ENCODE measurements at regions not wholly inside any gene's neighbourhood (a gene's known extent, or its start where the extent isn't known, plus 50 kb on each side); places are given as distances from the start of the nearest gene placed in this dataset.
"Not testable (repeated sequence)": the region's sequence is repeated elsewhere in the genome, so short reads cannot be mapped to it uniquely, and the experiment has no call there.

DNA sequence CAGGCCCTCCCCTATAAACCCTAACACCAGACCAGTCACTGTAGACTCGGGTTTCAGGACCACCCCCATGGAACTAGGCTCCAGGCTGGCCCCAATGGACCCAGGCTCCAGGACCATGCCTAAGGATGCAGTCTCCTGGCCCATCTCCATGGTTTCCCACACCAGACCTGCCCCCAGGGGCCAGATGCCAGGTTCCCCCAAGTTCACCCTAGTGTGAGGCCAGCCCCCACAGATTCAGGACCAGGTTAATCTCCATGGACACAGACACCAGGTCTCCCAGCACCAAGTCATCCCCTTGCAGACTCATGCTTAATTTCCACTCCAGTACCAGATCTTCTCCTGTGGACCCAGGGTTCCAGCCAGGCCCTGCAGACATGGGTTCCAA lies 103.8 kb upstream of the LANCL2 start:
- DNase-seq (ENCODE audit: low spot score) = peak; percentile 15
- Mint-ChIP-seq H3K4me3 (no peak overlapping the region), H3K4me1 (ENCODE audit: low read depth in 2 of 2) (no peaks in the 10 kb centered on the region), H3K36me3 (no peaks in the 10 kb centered on the region), H3K27me3 (peaks cover 36% of the 10 kb centered on the region in 2 donors), H3K9me3 (no peaks in the 10 kb centered on the region), H3K27ac (no peak overlapping the region)
- ATAC-seq = no peak

DNA sequence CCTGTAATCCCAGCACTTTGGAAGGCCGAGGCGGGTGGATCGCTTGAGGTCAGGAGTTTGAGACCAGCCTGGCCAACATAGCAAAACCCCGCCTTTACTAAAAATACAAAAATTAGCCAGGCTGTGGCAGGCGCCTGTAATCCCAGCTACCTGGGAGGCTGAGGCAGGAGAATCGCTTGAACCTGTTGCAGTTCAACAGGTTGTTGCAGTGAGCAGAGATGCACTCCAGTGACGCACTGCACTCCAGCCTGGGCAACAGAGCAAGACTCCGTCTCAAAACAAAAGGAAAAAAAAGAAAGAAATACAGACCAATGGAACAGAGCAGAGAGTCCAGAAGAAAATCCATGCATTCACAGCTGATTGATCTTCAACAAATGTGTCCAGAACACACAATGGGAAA lies 99.8 kb upstream of the LANCL2 start:
- H3K36me3 Mint-ChIP-seq; ATAC-seq; DNase-seq (ENCODE audit: low spot score); H3K4me3 Mint-ChIP-seq; H3K27ac Mint-ChIP-seq; H3K4me1 Mint-ChIP-seq (ENCODE audit: low read depth in 2 of 2); H3K9me3 Mint-ChIP-seq: not testable (repeated sequence)
- H3K27me3 Mint-ChIP-seq = peaks cover 22 to 30% of the 10 kb centered on the region in 2 donors

DNA sequence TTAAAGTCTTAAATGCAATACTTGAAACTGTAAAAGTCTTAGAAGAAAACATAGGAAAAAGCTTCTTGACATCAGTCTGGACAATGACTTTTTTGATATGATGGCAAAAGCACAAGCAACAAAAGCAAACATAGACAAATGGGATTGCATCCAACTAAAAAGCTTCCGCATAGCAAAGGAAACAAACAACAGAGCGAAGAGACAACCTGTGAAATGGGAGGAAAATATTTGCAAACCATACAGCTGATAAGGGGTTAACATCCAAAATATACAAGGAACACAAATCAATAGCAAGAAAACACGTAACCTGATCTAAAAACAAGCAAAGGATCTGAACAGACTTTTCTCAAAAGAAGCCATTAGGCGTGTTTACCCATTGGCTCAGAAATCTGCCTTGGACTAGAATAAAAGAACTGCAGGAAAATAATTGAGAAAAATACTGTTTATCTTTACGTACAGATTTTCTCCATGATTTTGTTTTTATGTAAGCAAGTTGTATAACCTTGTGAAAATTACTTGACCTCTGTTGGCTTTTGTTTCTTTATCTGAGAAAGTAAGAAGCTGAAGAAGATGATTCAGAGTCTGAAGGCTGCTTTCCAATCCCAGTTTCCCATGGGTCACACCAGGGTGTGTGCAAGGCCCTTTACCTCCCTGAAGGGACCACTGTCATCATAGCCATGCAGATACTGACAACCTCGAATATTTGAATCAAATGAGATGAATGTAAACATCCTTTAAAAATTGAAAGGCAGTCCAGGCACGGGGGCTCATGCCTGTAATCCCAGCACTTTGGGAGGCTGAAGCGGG lies 99.1 kb upstream of the LANCL2 start:
- no peaks in the 10 kb centered on the region for H3K36me3 Mint-ChIP-seq
- DNase-seq (ENCODE audit: low spot score) (no peak), ATAC-seq (no peak)
- no peaks in the 10 kb centered on the region for H3K4me1 Mint-ChIP-seq (ENCODE audit: low read depth in 2 of 2)
- H3K4me3 Mint-ChIP-seq = no peak overlapping the region
- H3K27ac Mint-ChIP-seq = no peak overlapping the region
- peaks cover 22 to 30% of the 10 kb centered on the region in 2 donors for H3K27me3 Mint-ChIP-seq
- no peaks in the 10 kb centered on the region for H3K9me3 Mint-ChIP-seq

DNA sequence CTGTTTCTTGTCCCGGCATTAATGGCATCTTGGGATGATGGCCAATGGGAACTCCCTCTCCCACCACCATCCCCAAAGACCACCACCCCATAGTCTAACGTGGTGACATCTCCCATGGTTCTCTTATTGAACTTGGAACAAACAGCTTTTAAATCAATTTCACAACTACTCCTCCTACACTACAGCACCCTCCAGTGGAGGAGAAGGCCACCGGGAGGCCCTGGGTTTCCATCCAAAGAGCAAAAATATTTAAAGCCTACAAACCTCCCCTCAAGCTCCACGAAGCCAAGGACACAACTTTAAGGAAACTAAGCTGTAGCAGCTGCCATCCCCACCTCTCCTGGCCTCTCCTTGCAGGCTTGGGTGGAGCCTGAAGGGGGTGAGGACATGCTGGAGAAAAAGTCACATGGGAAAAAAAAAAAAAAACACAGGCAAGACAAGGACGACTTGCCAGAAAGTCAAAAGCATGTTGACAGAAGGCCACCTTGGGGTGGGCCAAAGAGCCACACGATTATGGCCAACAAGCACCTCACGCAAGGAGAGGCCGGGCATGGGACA lies 94.0 kb upstream of the LANCL2 start:
- ATAC-seq (no peak), DNase-seq (ENCODE audit: low spot score) (no peak)
- peaks cover 13 to 22% of the 10 kb centered on the region in 2 donors for H3K27me3 Mint-ChIP-seq

DNA sequence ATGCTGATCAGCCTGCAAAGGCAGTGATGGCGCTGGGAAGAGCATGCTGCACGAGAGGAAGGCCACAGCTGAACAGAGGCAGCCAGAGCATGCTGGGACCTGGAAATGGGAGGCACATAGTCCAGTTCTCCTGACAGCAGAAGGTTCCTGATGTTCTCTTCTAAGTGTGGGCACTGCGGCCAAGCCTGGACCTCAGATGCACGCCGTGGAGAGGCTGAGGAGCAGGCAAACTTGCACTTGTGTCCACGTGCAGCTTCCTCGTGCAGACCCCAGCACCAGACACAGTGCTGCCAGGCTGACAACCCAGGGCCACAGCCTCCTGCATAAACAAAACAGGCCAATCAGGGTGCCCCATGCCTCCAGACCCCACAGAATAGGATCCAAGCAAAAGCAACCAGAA lies 93.5 kb upstream of the LANCL2 start:
- Mint-ChIP-seq H3K36me3 (no peaks in the 10 kb centered on the region), H3K27me3 (peaks cover 13 to 22% of the 10 kb centered on the region in 2 donors), H3K4me1 (ENCODE audit: low read depth in 2 of 2) (no peaks in the 10 kb centered on the region), H3K4me3 (no peak overlapping the region), H3K27ac (no peak overlapping the region), H3K9me3 (no peaks in the 10 kb centered on the region)
- no peak for ATAC-seq
- no peak for DNase-seq (ENCODE audit: low spot score)

More for the DNA sequence above, 94.0 kb upstream of the LANCL2 start:
- Mint-ChIP-seq H3K4me3 (no peak overlapping the region), H3K4me1 (ENCODE audit: low read depth in 2 of 2) (no peaks in the 10 kb centered on the region), H3K27ac (no peak overlapping the region), H3K36me3 (no peaks in the 10 kb centered on the region), H3K9me3 (no peaks in the 10 kb centered on the region)

DNA sequence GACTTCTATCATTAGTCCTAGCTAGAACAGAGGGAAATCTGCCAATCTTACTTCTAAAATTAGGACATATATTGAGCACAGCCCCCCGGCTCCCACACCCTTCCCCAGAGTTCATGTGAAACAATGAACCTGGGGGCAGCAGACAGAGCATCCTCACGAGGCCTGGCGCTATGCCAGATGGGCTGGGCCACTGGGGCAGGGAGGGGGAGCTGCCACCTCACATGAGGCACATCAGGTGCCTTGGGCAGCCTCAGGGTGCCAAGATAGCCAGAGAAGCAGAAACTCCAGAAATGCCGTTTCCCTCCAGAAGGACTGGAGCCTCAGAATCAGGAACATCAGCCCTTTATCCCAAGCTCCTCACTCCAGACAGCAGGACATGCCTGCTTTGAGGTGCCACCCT lies 92.8 kb upstream of the LANCL2 start:
- Mint-ChIP-seq H3K27me3 (peaks cover 13 to 21% of the 10 kb centered on the region in 2 donors), H3K36me3 (no peaks in the 10 kb centered on the region), H3K9me3 (no peaks in the 10 kb centered on the region), H3K4me3 (no peak overlapping the region), H3K4me1 (ENCODE audit: low read depth in 2 of 2) (no peaks in the 10 kb centered on the region), H3K27ac (no peak overlapping the region)
- no peak for ATAC-seq
- DNase-seq (ENCODE audit: low spot score) = no peak

DNA sequence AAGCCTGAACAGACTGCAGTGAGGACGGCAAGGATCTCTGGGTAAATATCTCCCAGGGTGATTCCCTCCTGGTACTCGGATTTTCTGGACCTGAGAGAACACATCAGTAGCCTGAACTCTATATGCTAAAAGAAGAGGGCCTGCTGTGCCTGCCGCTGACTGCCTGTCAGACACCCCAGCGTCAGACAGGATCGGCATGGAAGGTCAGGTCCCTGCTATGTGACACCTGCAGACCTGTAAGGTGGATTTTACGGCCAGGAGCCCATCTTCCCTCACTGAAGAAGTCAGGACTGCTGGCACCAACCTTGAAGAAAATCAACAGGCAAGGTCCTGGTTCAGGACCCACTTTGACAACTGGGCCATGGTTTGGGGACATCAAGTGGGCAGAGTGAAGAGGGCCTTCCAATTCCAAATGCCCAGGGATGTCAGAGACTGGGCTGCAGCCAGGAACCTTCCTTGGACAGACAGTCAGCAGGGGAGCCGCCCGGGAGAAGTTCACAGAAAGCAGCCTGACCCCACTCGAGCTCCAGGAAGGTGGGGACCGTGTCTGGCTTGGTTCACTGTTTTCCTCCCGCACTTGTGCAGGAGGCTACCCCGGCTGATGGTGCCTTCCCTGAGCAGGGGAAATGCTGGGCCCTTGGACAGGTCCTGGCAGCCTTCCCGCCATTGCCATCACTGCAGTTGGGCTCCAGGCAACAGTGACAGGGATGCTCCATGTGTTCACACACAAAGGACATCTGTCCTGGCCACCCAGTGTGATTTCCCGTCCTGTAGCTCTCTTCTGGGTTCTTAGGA lies 91.8 kb upstream of the LANCL2 start:
- ATAC-seq = no peak
- no peak overlapping the region for H3K27ac Mint-ChIP-seq
- no peaks in the 10 kb centered on the region for H3K36me3 Mint-ChIP-seq
- no peaks in the 10 kb centered on the region for H3K4me1 Mint-ChIP-seq (ENCODE audit: low read depth in 2 of 2)
- H3K27me3 Mint-ChIP-seq = peaks cover 13 to 23% of the 10 kb centered on the region in 2 donors
- no peaks in the 10 kb centered on the region for H3K9me3 Mint-ChIP-seq
- no peak for DNase-seq (ENCODE audit: low spot score)
- no peak overlapping the region for H3K4me3 Mint-ChIP-seq

DNA sequence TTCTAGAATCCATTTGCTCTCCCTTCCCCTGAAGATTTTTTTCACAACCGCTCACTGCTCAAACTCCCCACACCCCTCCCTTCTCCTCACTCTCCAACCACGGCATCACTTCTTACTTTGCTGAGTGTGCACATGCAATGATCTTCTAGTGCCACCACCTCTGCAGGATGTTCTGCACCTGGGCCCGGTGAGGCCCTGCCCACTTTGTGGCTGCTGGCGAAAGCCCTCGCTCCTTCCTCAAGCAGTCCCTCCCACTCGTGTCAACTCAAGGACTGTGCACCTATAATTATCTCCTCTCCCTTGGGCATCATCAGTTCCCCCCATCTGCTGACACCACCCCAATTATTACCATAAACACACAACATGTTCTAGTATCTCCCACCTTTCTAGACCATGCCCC lies 91.0 kb upstream of the LANCL2 start:
- H3K9me3 Mint-ChIP-seq = no peaks in the 10 kb centered on the region
- no peak for DNase-seq (ENCODE audit: low spot score)
- no peak overlapping the region for H3K4me3 Mint-ChIP-seq
- H3K27ac Mint-ChIP-seq = no peak overlapping the region
- H3K27me3 Mint-ChIP-seq = peaks cover 13 to 22% of the 10 kb centered on the region in 2 donors
- ATAC-seq = no peak
- H3K4me1 Mint-ChIP-seq (ENCODE audit: low read depth in 2 of 2) = no peaks in the 10 kb centered on the region
- H3K36me3 Mint-ChIP-seq = no peaks in the 10 kb centered on the region

DNA sequence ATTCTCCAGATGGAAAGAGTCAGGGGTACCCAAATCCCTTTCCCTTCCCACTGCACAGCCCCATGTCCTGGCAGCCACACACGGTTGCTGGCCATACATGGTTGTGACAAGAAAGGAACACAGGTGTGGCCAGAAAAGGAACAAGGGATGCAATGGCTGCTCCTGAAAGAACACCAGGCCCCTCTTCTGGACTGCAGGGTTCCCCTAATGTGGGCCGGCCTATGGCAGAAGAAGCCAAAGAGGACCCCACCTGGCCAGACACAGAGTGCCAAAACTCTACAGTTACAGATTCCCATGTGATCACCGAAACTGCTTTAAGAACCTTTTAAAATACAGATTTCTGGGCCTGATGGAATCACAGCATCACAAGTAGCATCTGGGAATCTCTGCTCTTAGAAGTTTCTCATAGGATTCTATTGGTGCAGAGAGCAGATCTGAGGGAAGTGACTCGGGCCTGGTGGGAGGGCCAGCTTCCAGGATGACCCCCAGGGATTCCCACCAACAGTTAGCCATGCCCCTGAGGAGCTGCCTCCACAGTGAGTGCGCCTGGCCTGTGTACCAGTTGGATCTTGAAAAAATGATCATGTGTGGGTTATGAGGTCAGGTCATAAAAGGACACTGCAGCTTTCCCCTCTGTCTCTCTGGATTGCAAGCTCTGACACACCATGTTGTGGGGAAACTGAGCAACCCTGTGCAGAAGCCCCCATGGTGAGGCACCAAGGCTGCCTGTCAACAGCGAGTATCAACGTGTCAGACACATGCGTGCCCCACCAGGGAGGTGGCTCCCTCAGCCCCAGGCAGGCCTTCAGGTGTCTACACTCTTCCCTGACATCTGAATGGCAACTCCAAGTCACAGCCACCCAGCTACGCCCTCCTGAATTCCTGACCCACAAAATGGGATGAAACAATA lies 89.6 kb upstream of the LANCL2 start:
- H3K27ac Mint-ChIP-seq = no peak overlapping the region
- ATAC-seq (no peak), DNase-seq (ENCODE audit: low spot score) (no peak)
- peaks cover 13 to 27% of the 10 kb centered on the region in 2 donors for H3K27me3 Mint-ChIP-seq
- peaks cover 7% of the 10 kb centered on the region in 2 donors for H3K4me1 Mint-ChIP-seq (ENCODE audit: low read depth in 2 of 2)
- H3K9me3 Mint-ChIP-seq = no peaks in the 10 kb centered on the region
- H3K4me3 Mint-ChIP-seq = no peak overlapping the region
- H3K36me3 Mint-ChIP-seq = no peaks in the 10 kb centered on the region

DNA sequence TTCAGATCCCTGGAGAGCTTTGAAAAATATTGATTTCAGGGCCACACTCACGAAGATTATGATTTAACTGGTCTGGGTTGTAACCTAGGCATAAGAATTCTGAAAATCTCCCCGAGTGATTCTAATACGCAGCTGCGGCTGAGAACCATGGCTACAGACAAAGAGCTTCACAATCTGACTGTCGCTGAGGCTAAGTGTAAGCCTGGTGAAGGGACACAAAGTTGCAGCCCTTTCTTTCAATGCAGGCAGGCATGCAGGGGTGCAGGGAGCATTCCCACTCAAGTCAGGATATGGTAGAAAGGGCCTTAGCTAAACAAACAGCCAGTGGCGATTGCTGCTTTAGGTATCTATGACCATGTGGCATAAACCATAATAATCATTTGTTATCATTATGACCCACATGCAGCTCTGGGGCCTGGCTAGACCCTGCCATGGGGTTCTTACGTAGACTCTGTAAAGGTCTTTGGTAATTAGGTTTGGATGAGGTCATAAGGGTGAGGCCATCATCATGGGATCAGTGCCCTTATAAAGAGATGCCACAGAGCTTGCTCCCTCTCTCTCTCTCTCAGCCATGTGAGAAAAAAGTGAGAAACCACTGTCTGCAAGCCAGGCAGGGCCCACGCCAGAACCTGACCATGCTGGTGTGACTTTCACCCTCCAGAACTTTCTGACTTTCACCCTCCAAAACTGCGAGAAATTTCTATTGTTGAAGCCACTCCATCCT lies 88.4 kb upstream of the LANCL2 start:
- no peak overlapping the region for H3K27ac Mint-ChIP-seq

DNA sequence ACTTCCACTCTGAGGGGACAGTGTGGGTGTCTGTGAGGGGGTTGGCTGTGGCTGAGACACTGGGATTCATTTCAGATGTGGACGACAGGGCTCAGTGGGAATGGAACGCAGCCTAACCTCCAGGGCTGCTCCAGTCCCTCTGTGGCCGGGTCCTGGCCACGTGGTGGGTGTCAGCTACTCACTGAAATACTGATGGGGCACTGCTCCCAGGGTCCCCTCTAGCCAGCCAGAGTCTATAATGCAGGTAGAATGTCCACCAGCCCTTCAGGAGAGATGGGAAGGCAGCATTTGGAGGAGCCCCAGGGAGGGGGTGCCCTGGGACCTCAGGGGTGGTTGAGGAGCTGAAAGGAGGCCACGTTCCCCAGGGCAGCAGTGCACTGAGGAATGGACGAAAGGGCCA lies 87.2 kb upstream of the LANCL2 start:
- no peak overlapping the region for H3K27ac Mint-ChIP-seq
- no peak for DNase-seq (ENCODE audit: low spot score)
- ATAC-seq = no peak
- H3K9me3 Mint-ChIP-seq = no peaks in the 10 kb centered on the region
- H3K4me3 Mint-ChIP-seq = no peak overlapping the region
- H3K27me3 Mint-ChIP-seq = peaks cover 13 to 22% of the 10 kb centered on the region in 2 donors
- H3K4me1 Mint-ChIP-seq (ENCODE audit: low read depth in 2 of 2) = peaks cover 7 to 8% of the 10 kb centered on the region in 2 donors
- no peaks in the 10 kb centered on the region for H3K36me3 Mint-ChIP-seq

More for the DNA sequence above, 88.4 kb upstream of the LANCL2 start:
- ATAC-seq (no peak), DNase-seq (ENCODE audit: low spot score) (no peak)
- Mint-ChIP-seq H3K9me3 (no peaks in the 10 kb centered on the region), H3K4me1 (ENCODE audit: low read depth in 2 of 2) (peaks cover 7 to 8% of the 10 kb centered on the region in 2 donors), H3K4me3 (no peak overlapping the region), H3K27me3 (peaks cover 13 to 25% of the 10 kb centered on the region in 2 donors), H3K36me3 (no peaks in the 10 kb centered on the region)

DNA sequence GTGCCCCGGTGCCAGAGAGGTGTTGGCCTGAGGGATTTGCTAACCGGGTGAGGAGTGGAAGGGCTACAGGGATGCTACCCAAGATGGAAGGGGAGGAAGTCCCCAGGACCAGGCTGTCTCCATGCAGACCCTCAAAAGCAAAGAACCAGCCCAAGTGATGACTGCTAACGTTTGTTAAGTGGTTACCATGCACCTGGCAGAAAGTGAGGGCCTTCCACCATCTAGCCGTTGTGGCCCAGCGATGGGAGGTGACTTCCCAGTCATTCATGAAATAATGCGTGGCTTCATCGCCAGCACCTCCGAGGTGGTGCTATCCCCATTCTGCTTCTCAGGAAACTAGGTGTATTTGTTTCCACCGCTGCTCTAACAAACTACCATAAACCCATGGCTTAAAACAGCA lies 86.8 kb upstream of the LANCL2 start:
- DNase-seq (ENCODE audit: low spot score) (no peak), ATAC-seq (no peak)
- peaks cover 13 to 22% of the 10 kb centered on the region in 2 donors for H3K27me3 Mint-ChIP-seq
- H3K4me3 Mint-ChIP-seq = no peak overlapping the region
- no peaks in the 10 kb centered on the region for H3K36me3 Mint-ChIP-seq
- H3K9me3 Mint-ChIP-seq = no peaks in the 10 kb centered on the region
- H3K4me1 Mint-ChIP-seq (ENCODE audit: low read depth in 2 of 2) = peaks cover 7 to 8% of the 10 kb centered on the region in 2 donors
- H3K27ac Mint-ChIP-seq = no peak overlapping the region

Data from natural killer cell treated with Interleukin-12 subunit alpha and Interleukin-12 subunit beta and Interleukin-15 and Interleukin-18, amount 100 ng/mL, for 72 hours (primary cell).